GM18861 (cell line): ENCODE measurements at regions not wholly inside any gene's neighbourhood (a gene's known extent, or its start where the extent isn't known, plus 50 kb on each side); places are given as distances from the start of the nearest gene placed in this dataset.

Source experiments
- ATAC-seq: cut with Tn5 transposase; IDR thresholded peaks from one replicate; pipeline ENCODE4 v1.9.1; 2021; ENCODE audit not compliant: unreplicated experiment

DNA sequence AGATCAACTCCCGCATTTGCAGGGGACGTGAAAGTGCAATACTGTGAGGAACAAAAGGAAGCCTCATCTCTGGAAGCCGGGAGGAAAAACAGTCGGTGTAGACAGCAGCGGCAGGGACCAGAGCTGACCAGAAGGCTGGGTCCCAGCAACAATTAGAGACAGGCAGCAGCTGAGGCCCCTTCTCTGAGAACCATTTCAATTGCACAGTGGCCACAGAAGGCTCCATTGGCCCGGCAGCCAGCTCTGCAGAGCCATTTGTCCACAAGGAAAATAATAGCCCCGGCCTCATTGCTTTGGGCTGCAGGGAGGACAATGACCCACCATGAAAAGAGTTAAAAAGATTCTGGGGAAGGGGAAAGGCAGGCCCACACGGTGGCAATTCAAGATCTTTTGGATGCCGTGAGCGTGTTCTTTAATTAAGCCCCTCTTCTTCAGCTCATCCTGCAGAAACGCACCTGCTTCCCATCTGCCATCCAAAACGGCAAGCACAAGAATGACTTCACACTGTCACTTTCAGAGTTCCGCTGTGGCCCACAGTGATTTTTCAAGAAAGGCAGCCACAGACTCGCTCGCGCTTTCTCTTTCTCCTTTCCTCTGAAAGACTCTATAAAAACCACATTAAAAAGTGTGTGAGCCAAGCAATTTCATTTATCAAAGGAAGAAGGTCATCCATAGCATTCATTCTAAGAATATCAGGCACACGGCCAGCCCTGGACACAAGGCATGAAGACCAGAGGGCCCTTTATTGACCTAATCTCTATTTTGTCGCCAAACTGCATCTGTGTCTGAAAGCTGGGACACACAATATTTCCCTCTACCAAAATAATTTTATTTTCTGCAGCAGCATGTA, 293.6 kb downstream of the SOX11 start:
- ATAC-seq: no peak

DNA sequence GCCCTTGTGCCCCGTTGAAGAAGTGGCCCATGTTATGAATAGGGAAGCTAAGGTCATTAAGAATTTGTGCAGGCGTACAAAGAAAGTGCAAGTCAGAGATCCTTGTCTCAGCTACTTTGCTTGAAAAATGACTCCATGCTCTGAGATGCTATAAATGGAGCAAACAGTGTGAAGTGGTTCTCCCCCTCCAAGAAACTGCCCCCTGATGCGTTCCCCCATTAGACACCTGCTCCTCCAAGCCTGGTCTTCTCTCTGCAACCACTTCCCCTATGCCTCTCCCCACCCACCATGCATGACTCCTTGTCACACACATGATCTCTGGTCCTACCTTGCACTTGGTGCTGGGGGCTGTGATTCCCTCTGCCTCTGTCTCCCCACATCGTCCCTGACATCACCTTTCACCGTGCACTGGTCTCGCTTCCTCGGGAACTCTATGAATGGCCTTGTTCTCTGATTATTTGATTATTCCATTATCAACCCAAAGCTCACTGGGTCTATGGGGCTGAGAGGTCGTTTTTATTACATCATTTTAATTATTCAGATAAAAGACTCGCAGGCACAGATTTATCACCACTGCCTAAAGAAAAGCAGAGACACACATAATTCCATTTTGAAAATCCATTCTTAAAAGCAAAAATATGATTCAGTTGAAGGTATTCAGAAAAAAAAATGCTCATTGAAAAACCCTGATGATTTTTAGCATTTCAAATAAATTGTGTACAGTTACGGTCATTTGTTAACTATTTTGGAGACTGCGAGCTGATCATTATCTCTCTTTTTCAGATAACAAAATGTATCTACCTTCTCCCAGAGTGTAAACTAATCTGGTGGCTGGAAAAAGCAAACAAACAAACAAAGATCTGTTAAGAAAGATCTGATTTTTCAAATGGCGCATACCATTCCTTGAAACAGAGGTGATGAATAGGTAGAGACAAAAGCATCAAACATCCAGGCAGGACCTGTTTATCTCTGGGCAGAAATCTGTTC, 294.9 kb downstream of the SOX11 start:
- no peak for ATAC-seq

DNA sequence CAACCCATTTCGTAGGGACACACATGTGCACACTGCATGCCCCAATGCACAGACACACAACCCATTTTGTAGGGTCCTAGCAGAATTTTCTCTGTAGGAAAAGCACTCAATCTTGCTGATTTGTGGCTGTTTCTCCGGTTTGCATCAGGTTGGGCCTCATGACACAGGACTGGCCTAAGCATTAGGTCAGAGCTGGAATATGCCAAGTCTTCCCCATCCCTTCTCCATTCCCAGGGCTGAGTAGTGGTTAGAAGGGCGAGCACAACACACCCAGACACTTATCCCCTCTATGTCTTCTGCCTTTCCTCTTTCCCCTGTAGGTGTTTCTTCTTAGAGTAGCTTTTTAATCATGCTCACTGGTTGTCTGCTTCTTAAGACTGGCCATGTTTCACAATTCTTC, 295.9 kb downstream of the SOX11 start:
- ATAC-seq: no peak

DNA sequence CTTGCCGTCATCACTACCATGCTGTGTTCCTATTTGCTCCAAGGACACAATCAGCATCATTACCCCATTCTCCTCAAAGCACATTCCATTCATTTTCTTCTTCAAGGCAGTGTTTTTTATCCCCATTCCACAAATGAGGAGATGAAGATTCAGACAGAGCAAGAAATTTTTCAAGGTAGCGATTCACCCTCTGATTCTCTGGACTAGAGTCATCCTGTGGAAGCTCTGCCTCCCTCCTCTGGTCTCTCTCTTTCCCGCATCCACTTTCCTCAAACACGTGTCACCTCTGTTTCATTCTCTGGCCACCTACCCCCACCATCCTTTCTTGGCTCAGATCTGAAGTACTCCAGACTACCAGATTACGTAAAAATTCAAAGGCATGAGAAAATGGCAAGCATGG, 297.9 kb downstream of the SOX11 start:
- ATAC-seq: no peak

DNA sequence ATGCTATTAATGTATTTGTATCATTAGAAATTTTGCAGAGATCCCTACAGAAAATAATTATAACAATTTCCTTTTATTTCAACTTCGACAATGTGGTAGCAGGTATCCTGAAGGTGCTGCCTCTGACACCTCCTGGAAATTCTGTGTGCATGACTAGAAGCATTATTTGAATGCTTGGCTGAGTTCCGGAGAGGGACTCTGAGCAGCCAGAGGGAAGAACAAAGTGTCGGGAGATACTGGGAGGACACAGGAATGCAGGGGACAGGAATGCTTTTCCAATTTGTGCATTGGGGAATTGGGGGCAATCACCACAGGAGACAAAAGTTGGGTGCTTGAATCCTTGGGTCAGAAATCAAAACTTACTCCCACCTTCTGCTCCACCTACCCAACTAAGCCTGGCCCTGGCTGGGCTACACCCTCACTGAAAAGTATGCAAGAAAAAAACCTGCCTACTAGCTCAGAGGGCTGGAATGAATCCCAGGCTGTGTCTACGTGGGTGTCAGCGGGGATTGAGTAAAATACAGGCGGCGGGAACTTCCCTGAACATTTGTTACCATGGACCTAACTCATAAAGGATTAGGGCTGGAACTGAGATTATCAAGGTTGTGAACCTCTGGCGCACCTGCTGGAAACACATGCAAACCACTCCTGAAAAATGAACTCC, 299.3 kb downstream of the SOX11 start:
- no peak for ATAC-seq

DNA sequence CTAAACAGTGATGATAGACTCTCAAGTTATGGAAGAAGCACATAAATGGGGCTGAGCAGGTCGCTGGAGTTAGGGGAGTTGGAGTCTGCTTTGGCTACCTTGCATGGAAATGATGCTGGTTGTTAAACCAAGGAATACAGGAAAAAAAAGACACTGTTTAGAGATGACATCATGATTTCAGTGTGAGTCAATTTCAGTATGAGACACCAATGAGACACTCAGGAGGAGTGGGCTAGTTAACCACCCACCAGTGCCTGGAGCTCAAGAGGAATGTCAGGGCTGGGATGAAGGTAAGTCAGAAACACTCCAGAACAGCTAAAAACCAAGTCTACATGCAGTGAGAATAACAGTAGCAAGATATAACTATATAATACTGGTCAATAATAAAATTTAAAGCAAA, 303.6 kb downstream of the SOX11 start:
- no peak for ATAC-seq

DNA sequence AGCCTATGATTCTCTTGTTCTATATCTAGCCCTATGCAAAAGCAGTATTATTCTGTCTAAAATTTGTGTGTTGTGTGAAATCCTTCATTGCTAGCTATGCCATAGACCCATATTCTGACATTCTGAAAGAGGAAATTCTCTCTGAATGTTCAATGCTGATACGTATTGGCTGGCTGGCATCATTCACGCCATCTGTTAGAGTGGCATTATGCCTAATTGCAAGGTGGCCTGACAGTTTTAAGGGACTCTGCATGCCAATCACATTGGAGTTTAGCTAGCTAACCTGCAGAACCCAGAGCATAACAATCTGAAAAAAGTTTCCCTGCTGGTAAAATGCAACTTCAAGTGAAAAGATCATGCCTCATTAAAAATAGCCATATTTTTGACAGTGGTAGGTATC, 316.0 kb downstream of the SOX11 start:
- no peak for ATAC-seq

DNA sequence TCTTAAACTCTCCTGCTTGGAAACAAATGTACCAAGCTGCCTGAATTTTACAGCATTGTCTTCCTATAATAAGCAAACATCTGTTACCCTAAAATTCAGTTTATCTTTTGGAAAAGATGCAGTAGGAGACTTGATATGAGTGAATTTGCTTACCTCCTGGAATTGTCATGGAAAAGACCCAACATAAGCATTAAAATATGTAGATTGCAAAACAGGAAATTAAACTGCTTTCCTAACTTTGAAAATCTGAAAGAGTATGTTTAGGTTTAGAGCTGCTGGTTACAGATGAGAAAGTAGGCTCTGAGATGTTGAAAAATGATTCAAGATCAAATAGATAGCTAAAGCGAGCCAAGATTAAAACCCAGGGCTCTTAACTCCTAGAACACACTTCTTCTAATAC, 316.5 kb downstream of the SOX11 start:
- ATAC-seq: no peak

DNA sequence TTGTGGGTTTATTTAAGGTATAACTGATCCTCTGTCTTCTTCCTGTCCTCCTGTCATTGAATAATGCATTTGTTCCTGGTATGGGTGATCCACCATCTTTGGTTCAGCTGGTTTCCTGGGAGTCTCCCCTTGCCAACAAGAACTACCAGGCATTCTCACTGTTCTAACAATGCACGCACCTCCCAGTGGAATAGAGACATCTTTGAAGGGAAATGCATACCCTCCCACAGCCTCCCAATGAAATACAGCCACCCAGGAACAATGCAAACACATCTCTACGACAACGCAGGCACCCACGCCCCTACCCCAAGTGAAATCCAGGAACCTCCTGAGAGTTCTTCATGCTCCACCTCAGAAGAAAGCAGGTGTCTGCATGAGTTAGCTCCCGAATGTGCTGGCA, 318.0 kb downstream of the SOX11 start:
- no peak for ATAC-seq

DNA sequence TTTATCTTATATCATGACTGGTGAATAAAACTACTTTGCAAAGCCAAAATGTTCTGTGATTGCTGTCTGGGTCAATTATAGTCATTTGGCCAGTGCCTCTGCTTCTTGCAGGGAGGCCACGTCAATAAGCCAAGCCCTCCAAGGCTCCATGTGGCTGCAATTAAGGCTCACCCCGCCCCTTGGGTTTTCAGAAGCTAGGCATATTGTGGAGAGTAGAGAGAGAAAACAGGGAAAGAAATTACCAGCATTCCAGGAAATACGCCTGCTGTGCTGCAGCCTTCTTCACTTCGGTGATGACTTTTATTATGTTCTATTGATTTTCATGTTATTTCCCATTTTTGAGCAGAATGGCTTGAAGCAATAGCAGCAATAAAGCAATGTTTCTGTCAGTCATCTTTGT, 319.7 kb downstream of the SOX11 start:
- ATAC-seq: no peak

DNA sequence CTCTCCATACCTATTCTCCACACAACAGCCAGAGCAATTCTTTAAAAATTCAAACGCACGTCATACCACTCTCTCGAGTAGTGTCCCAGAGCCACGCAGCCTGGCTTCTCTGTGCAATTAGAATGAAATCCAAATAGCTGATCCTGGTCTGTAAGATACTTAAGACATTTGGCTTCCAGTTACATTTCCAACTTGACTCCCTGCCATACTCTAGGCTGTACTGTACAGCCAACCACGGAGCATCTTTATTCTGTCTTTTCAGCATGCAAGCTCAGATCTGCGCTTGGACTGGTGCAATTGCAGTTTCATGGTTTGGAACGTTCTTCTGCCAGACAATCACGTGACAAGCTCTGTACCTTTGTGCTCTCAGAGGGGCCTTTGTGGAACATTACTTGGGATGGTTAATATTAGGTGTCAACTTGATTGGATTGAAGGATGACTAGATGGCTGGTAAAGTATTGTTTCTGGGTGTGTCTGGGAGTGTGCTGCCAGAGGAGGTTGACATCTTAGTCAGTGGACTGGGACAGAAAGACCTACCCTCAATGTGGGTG, 325.6 kb downstream of the SOX11 start:
- ATAC-seq: no peak

DNA sequence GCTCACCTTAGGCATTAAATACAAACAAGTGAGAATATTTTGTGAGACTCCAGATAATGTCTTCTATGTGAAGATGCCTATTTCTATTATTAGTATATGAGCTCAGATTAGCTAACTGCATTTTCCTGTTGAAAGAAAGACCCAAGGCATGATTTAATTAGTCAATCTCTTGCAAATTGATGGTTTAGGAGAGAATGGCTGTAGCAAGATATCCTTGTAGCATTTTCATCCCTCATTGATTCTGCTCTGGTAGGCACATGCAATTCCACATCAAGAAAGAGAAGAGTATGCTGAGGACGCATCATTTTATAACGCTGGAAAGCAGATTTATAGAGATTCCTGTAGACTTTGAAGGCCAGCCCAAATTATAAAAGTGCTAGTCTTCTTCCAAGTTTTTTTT, 332.0 kb downstream of the SOX11 start:
- ATAC-seq: no peak

DNA sequence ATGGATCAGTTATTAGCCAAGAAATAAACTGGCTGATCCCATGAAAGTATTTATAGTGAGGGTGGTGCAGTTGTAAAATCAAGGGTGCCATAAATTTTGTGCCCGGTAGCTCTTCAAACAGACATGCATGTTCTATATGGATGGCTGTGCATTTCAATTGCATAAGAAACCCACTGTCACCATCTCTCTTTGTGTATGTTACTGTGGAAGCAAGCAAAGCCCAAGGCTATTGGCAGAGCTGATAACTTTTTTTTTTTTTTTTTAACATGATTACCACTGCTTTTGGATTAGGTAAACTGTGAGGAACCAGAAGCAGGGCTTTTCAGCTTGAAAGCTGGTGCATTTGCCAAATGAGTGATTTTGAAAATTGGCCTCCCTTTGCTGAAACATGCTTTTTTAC, 332.6 kb downstream of the SOX11 start:
- no peak for ATAC-seq

DNA sequence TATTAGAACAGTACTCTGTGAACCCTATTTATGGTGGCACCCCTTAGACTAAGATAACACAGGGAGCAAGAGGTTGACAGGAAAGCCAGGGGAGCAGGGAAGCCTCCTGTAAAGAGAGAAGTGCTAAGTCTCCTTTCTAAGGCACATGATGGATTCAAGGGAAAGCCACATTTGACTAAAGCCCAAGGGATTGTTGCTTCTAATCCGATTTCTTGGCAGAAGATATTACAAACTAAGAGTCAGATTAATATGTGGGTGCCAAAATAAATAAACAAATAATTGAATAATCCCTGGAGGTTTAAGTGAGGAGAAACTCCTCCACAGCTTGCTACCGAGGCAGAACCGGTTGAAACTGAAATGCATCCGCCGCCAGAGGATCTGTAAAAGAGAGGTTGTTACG, 333.2 kb downstream of the SOX11 start:
- no peak for ATAC-seq

DNA sequence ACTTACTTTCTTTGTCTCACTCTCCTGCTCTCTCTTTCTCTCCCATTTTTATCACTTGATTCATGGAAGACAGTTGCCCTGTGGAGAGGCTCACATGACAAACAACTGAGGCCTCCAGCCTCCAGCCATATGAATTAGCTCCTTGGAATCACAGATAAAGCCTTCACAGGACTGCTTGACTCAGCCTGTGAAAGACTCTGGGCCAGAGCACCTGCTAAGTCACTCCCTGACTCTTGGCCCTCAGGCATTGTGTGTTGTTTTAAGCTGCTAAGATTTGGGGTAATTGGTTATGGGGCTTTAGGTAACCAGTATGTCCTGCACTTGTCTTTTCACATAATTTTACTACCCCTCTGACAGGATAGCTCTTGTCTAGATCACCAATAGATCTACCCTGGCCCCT, 334.9 kb downstream of the SOX11 start:
- no peak for ATAC-seq

DNA sequence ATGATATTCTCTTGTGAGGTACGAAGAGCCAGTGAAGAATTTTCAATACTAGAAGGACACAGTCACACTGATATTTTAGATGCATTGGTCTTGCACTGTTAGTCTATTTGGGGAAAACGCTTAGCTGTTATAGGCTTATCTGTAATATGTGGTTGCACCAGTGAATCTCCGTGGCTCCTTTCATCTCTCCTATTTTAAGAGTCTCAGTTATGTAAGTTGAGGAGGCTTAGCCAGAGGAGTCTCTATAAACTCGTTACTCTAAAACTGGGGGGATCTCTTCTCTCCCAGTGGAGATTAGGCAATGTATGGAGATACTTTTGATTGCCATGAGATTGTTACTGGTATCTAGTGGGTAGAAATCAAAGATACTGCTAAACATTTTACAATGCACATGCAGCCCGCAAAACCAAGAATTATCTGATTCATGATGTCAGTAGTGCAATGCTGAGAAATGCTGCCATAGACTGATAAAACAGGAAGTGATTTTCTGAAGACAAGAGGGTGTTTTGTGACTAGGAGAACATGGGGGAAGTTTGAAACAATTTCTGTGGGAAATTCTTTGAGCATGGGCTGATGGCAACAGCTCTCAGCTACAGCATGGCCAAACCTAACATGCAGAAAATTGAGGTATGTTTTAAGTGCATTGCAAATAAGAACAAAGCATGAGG, 339.1 kb downstream of the SOX11 start:
- ATAC-seq: no peak

DNA sequence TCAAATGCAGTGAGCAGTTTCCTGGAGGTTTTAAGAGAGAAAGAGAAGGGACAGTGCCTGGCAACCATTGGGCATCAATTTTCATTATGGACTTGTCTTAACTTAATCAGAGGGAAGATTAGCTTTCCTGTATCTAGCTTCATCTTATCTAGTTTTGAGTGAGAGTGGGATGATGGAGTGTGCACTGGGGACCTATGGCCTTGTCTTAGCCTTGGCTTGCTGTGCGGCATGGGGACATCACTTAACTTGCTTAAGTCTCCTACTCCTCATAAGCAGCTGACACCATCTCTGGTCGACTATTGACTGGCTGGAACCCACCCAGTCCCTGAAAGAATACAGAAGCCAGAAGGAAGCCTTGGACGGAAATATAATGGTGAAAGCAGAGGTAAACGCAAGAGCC, 344.0 kb downstream of the SOX11 start:
- ATAC-seq: no peak

DNA sequence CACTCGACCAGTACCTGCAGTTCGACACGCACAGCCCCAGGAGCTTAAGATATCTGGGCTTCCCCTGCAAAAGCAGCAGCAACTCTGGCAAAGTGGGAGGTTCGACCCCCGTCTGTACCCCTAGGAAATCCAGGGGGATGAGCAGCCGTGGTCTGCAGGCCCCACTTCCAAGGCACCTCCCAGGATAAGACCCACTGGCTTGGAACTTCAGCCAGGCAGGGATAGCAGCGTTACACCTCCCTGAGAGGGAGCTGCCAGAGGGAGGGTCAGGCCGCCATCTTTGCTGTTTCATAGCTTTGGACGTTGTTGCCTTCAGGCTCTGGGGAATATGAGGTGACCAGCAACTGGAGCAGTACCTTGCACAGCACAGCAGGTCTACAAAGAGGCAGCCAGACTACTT, 351.1 kb downstream of the SOX11 start:
- ATAC-seq: no peak

DNA sequence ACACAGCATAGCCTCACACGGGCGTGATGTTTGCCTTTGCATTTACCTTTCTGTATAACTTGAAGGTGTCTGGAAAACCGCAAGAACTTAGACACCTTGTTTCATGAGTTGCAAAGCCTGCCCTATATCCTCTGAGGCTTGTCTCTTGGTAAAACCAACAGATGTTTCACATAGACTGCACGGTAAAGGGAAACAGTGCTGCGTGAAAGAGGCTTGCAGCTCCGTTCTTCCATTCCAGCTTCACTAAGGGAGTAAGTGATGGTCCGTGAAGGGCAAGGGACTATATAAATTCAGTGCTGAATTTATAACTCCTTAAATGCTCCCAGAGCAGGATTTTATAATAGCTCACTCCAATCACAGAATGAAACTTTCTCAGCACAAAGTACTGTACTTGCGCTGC, 360.5 kb downstream of the SOX11 start:
- no peak for ATAC-seq

DNA sequence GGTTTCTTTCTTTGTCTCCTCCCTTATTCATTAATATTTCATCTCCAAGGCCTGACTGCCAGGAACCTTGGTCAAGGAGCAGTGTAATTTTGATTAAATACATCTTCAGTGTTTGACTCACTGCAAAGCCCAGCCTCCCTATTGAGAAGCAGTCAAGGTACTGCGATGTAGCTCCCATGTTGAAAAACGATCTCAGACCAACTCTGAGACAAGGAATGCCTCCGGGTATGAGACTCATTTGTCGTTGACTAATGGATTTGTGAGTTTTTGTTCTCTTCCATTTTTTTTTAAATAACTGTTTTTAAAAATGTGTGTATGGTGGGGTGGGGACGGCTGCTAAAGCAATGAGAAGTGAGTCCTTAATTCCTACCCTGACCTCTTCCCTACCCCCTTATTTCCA, 361.6 kb downstream of the SOX11 start:
- ATAC-seq: no peak
